GM12891 (cell line): ENCODE measurements at regions not wholly inside any gene's neighbourhood (a gene's known extent, or its start where the extent isn't known, plus 50 kb on each side); places are given as distances from the start of the nearest gene placed in this dataset.

Source experiments
- PAX5 ChIP-seq: IDR thresholded peaks from 2 replicates; pipeline ENCODE4 v1.6.1; 2011; ENCODE audit warnings: low read length, moderate library complexity, mild to moderate bottlenecking; ENCODE audit not compliant: insufficient read depth, severe bottlenecking
- POLR2A ChIP-seq: IDR thresholded peaks from 2 replicates; pipeline ENCODE4 v1.6.1; 2011; ENCODE audit warnings: low read depth, low read length, control low read depth
- POLR2AphosphoS5 ChIP-seq: IDR thresholded peaks from 2 replicates; pipeline ENCODE4 v1.6.1; 2011; ENCODE audit warnings: low read depth, low read length, control low read depth
- SPI1 ChIP-seq: IDR thresholded peaks from 2 replicates; pipeline ENCODE4 v1.6.1; 2011; ENCODE audit warnings: low read depth, low read length, control low read depth
- TAF1 ChIP-seq: IDR thresholded peaks from 2 replicates; pipeline ENCODE4 v1.6.1; 2011; ENCODE audit warnings: low read depth, low read length, control low read depth

- no peak for TF ChIP-seq POLR2AphosphoS5
- no peak for TF ChIP-seq TAF1
- no peak for TF ChIP-seq POLR2A
- TF ChIP-seq PAX5 = no peak
- TF ChIP-seq SPI1 = no peak
These were observed 102.1 kb upstream of the RASGEF1B start for GRCh38 chr4:81573840-81574239.
